Large intestine (tissue), 3 donors: ENCODE measurements at regions not wholly inside any gene's neighbourhood (a gene's known extent, or its start where the extent isn't known, plus 50 kb on each side); places are given as distances from the start of the nearest gene placed in this dataset.
"Not testable (repeated sequence)": the region's sequence is repeated elsewhere in the genome, so short reads cannot be mapped to it uniquely, and the experiment has no call there.

Experiments used
- DNase-seq, 2 donors: peaks; one replicate each; pipeline versions ENCODE4 v3.0.0 to v3.0.0-alpha.2; 2013
- H3K27ac ChIP-seq: one replicate; pipeline ENCODE4 v1.5.1; 2013; ENCODE audit warnings: low read length
- H3K27me3 ChIP-seq: 2 replicates; pipeline ENCODE4 v1.6.1; 2013; ENCODE audit warnings: low read length; ENCODE audit not compliant: control insufficient read depth, insufficient read depth
- H3K36me3 ChIP-seq: 2 replicates; pipeline ENCODE4 v1.6.1; 2013; ENCODE audit warnings: low read length; ENCODE audit not compliant: control insufficient read depth, insufficient read depth
- H3K4me1 ChIP-seq: one replicate; pipeline ENCODE4 v1.6.1; 2013; ENCODE audit warnings: low read length; ENCODE audit not compliant: control insufficient read depth, insufficient read depth
- H3K4me3 ChIP-seq: one replicate; pipeline ENCODE4 v1.5.1; 2013; ENCODE audit warnings: low read length
- H3K9me3 ChIP-seq: one replicate; pipeline ENCODE4 v1.6.1; 2013; ENCODE audit warnings: mild to moderate bottlenecking, low read depth, low read length, moderate library complexity; ENCODE audit not compliant: control insufficient read depth
- WGBS: methylation state at CpG from one replicate; pipeline ENCODE4 v1.1.5; 2013; ENCODE audit warnings: low lambda C conversion rate; ENCODE audit not compliant: insufficient coverage; 5-methylcytosine and 5-hydroxymethylcytosine counted together

DNA sequence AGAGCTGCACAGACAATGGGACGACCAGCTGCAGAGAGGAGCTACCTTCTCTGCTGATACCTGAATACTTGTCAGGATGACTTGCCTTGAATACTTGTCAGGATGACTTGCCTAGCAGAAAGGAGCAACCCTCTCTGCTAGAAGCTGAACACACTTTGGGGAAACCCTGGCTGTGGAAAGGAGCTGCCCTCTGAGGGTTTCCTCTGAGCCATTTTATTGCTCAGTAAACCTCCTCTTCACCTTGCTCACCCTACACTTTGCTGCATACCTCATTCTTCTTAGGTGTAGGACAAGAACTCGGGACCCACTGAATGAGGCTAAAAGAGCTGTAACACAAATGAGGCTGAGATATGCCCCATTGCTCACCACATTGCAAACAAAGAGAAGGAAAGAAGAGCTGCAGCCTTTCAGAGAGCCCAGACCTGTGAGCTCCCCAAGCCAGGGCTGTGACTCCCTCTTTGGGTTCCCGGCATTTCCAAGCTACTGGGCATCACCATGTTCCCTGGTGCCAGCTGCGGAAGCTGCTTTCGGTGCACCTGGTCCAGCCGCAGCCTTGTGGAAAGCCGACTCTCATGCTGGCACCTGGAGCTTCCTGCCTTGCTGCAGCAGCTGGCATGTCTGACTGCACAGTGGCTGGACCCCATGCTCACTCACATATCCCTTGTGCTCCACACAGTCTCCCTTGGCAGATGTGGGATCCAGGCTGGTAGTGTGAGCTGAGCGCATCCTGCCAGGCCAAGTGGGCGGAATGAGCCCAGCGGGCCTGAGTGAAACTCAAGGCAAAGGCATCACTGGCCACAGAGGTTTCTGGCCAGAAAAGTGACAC is 106.7 kb upstream of the AHI1 start:
- H3K4me3 ChIP-seq = no peak overlapping the region
- H3K4me1 ChIP-seq = no peaks in the 10 kb centered on the region
- no peak for DNase-seq
- no peaks in the 10 kb centered on the region for H3K36me3 ChIP-seq
- no CpG with 5 or more reads among the region's 10 CpGs for WGBS
- no peak overlapping the region for H3K27ac ChIP-seq
- no peaks in the 10 kb centered on the region for H3K27me3 ChIP-seq
- no peaks in the 10 kb centered on the region for H3K9me3 ChIP-seq

DNA sequence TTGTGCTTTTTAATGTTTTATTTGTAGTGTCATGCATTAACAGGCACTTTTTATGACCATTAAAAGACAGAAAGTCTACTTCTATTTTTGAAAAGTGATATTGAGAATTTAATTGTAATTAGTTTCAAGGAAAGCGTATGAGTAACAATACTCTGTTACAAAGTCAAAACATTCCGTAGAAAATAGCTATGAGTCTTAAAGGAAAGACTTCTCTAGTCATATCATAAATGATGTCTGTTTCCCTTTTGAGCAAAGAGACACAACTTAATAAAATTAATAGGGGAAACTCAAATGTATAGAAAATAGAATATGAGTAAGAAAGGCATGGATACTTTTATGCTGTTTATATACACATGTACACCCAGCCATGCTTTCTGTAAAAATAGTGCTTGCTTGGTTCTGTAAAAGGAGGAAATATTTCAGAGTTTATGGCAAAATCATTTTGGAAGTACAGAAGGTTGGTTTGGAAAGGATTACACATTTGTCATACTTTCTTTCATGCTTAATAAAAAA is 107.8 kb upstream of the AHI1 start:
- Histone ChIP-seq H3K4me1 (no peaks in the 10 kb centered on the region), H3K27me3 (no peaks in the 10 kb centered on the region), H3K27ac (no peak overlapping the region), H3K9me3 (no peaks in the 10 kb centered on the region), H3K36me3 (no peaks in the 10 kb centered on the region), H3K4me3 (no peak overlapping the region)
- 42% methylated on average over 2 of the region's 2 CpGs for WGBS
- DNase-seq = no peak

DNA sequence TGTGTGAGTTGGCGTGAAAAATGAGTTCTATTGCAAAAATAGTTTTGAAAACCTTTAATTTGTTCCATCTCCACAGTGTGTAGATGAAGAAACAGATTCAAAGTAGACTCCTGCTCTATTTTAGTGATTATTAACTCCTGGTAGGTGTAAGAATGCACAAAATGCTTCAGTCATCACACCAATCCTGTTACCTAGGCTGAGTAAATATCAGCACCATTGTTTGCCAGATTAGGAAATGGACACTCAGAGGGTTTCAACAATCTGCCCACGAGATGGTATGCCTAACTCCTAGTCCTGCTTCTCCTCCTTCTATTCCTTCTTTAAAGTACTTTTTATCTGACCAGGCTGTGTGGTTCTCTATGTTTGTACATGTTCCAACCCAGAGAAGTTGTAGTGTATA is 108.9 kb upstream of the AHI1 start:
- Histone ChIP-seq H3K9me3 (no peaks in the 10 kb centered on the region), H3K27me3 (no peaks in the 10 kb centered on the region), H3K36me3 (no peaks in the 10 kb centered on the region), H3K4me3 (no peak overlapping the region), H3K27ac (no peak overlapping the region), H3K4me1 (no peaks in the 10 kb centered on the region)
- WGBS = no CpG with 5 or more reads among the region's 2 CpGs
- DNase-seq = no peak

DNA sequence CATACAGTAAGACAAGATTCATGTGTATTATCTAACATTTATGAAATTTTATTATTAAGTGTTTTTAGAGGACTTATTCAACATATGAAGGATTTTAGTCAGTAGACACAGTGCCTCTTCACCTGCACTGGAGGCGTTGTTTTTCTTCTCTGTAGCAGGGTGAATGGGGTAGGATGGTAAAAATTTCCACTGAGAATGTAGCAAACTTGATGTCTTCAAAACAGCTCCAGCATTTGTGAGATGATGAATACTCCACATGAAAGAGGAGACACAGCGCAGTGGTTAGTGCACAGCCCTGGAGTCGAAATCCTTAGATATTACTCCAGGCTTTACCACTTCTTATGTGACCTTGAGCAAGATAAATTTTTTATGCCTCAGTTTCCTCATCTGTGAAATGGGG is 110.5 kb upstream of the AHI1 start:
- H3K27ac ChIP-seq = no peak overlapping the region

DNA sequence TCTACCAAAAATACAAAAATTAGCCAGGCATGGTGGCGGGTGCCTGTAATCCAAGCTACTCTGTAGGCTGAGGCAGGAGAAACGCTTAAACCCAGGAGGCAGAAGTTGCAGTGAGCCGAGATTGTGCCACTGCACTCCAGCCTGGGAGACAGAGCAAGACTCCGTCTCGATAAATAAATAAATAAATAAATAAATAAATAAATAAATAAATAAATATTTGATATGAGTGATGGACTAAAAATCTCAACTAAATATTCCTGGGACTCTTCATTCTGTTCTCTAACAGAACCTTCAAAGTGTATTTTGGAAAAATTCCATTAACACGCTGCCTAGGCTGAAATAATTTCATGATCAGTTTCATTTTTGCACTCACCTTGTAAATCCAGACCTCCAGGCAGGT is 112.7 kb upstream of the AHI1 start:
- H3K27ac ChIP-seq, H3K4me3 ChIP-seq, H3K36me3 ChIP-seq, H3K27me3 ChIP-seq, H3K4me1 ChIP-seq, H3K9me3 ChIP-seq, DNase-seq: not testable (repeated sequence)
- WGBS = no CpG with 5 or more reads among the region's 6 CpGs

More for the DNA sequence above, 110.5 kb upstream of the AHI1 start:
- Histone ChIP-seq H3K4me3 (no peak overlapping the region), H3K36me3 (no peaks in the 10 kb centered on the region), H3K4me1 (no peaks in the 10 kb centered on the region), H3K27me3 (no peaks in the 10 kb centered on the region), H3K9me3 (no peaks in the 10 kb centered on the region)
- no peak for DNase-seq
- WGBS = 100% methylated on average over 1 of the region's 3 CpGs

DNA sequence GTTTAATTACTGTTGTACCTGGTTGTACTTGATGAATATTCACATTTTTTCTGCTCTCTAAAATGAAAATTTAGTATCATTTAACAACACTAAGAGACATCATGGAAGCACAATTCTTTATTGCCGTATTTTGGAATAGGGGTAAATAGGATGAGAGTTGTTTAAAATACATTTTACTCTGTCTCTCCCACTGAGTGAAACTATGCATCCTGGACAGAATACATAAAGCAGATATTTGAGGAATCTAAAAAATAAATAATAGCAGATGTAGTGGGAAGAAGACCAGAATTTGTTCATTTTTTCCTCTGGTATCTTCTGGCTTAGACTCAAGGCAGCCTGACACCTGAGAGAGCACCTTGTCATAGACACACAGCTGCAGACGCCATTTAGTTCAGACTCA is 119.1 kb upstream of the AHI1 start:
- H3K27ac ChIP-seq = no peak overlapping the region
- DNase-seq = no peak
- no peaks in the 10 kb centered on the region for H3K27me3 ChIP-seq
- H3K4me1 ChIP-seq = no peaks in the 10 kb centered on the region
- H3K9me3 ChIP-seq = no peaks in the 10 kb centered on the region
- no peaks in the 10 kb centered on the region for H3K36me3 ChIP-seq
- WGBS = 80% methylated on average over 1 of the region's 2 CpGs
- H3K4me3 ChIP-seq = no peak overlapping the region

DNA sequence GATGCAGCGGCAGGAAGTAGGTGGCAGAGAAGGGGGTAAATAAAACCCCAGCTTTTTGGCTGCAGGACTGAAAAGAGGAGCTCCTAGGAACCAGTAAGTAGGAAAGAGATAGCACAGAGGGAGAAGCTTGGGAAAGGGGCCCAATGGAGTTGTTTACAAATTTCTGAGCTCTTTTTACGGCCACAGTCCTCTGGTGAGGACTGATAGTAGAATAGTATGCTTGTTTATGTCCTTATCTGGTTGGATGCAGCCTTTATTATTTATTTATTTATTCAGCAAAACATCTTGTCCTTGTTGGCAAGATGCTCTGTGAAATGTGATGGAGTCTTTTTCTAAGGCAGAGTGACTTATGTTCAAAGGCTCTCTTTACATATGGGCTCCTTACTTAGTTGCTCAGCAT is 119.7 kb upstream of the AHI1 start:
- no peak overlapping the region for H3K4me3 ChIP-seq
- WGBS = no CpG with 5 or more reads among the region's 2 CpGs
- no peaks in the 10 kb centered on the region for H3K9me3 ChIP-seq
- H3K27me3 ChIP-seq = no peaks in the 10 kb centered on the region
- no peaks in the 10 kb centered on the region for H3K36me3 ChIP-seq
- no peak for DNase-seq
- H3K27ac ChIP-seq = no peak overlapping the region
- no peaks in the 10 kb centered on the region for H3K4me1 ChIP-seq

DNA sequence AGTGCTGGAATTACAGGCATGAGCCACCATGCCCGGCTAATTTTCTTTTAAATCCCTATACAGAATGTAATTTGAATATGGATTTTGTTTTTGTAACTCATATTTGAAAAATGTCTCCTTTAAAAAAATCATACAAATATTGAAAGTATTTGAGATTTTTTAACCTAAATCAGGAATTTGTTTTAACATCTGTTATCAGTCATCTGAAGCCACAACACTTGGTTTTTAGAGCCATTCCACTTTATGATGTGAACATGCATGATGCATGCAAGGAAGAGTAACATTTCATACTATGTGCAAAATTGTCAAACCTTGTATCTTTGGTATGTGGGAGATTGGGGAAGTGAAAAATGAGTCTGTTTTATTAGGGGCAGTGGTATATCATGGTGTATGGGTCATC is 124.5 kb upstream of the AHI1 start:
- H3K4me3 ChIP-seq = no peak overlapping the region
- H3K4me1 ChIP-seq = no peaks in the 10 kb centered on the region
- no peaks in the 10 kb centered on the region for H3K27me3 ChIP-seq
- H3K36me3 ChIP-seq = no peaks in the 10 kb centered on the region
- no peak overlapping the region for H3K27ac ChIP-seq
- WGBS = no CpG with 5 or more reads among the region's 1 CpG
- DNase-seq = no peak
- no peaks in the 10 kb centered on the region for H3K9me3 ChIP-seq

DNA sequence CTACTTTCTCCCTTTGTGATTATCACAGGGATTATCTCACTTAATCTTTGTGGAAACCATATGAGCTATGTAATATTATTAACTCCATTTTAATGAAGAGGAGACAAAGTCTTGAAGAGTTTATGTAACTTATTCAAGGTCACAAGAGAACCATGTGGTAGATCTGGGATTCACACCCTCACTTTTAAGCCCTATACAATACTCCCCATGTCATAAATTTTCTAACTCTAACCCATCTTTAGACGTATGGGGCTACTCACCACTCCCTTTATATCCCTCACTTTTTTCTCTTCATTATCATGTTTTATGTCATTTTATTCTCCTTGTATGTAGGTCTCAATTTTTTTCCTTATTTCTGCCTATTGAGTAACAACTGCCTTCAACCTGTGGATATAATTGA is 126.4 kb upstream of the AHI1 start:
- Histone ChIP-seq H3K4me1 (no peaks in the 10 kb centered on the region), H3K27me3 (no peaks in the 10 kb centered on the region), H3K27ac (no peak overlapping the region), H3K4me3 (no peak overlapping the region), H3K36me3 (no peaks in the 10 kb centered on the region), H3K9me3 (no peaks in the 10 kb centered on the region)
- 82% methylated on average over 1 of the region's 1 CpG for WGBS
- no peak for DNase-seq

DNA sequence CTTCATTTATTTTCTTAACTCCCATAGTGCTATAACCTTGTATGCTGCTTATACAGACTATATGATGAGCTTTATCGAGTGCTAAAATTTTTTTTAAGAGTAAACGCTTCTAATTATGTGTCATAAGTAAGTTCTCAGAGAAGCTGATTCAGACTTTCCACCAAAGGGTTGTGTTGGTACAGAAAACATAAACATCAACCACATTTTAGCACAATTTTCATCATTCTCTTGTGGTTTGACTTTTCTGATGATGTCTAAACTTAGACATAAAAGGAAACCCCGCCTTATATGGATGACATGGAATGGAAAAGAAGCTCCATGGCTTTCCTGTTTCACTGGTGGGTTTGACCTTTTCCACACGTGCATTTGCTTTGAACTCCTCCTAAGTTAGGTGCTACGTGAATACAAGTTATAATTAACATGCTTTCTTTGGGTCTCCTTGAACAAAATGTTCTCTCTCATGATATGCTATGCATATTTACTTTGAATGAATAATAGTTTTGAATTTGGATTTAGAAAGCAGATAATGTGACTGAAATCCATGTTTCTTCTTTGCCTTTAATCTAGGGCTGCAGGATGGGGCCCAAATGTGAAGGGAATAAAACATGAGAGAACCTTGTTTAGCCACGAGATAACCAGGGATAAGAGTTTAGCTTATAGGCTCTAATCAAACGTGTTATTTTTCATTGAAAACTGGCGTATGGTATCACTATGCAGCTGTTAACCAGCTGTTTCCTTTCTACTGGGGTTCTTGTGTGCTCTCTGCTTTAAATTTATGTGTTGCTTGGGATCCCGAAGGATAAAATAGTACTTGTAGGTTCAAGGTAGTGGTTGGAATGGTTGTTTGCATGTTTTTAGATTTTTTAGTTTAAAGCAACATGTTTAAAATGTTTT is 127.1 kb upstream of the AHI1 start:
- Histone ChIP-seq H3K36me3 (no peaks in the 10 kb centered on the region), H3K9me3 (no peaks in the 10 kb centered on the region), H3K4me3 (no peak overlapping the region), H3K4me1 (no peaks in the 10 kb centered on the region), H3K27ac (no peak overlapping the region), H3K27me3 (no peaks in the 10 kb centered on the region)
- WGBS = no CpG with 5 or more reads among the region's 9 CpGs
- no peak for DNase-seq
